ENCODE measurements at regions not wholly inside any gene's neighbourhood (a gene's known extent, or its start where the extent isn't known, plus 50 kb on each side); places are given as distances from the start of the nearest gene placed in this dataset.
"Not testable (repeated sequence)": the region's sequence is repeated elsewhere in the genome, so short reads cannot be mapped to it uniquely, and the experiment has no call there.

DNA sequence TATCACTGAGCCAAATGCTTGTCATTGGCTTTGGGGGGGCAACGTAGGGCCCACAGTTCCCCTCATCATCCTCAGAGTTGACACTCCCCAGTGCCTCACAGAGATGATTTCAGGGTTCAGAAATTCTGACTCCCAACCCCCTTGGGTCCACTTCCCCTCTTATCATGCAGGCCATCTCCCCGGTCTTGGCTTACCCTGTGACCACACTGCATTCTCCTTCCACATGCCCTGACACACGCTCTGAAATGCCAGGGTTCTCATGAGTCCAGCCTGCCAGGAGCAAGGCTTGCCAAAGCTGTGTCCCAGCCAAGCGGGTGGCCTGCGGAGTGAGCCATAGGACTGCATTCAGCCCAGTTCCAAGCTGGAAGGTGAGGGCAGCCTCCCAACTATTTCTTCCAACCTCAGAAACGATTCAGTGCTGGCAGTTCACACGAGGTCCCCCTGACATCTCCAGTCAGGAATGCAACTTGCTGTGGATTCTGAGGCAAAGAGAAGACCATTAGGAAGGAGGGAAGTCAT, 101.2 kb downstream of the SMIM20 start:
- H3K4me3 ChIP-seq (replicated peaks; ENCODE audit: insufficient read depth, low read length), result no peak overlapping the region
- no peak overlapping the region for H3K27ac ChIP-seq (replicated peaks)
- DNase-seq (ENCODE audit: low read depth in 1 of 2, low spot score in 1 of 2), result no peak
- no peaks in the 10 kb centered on the region for H3K27me3 ChIP-seq (ENCODE audit: insufficient read depth, poor library complexity, severe bottlenecking)
- TF ChIP-seq SPI1 (IDR thresholded peaks at IDR 0.05; ENCODE audit: borderline replicate concordance, low read depth) (no peak), GABPA (IDR thresholded peaks at IDR 0.05; ENCODE audit: low read depth) (no peak), POLR2AphosphoS5 (IDR thresholded peaks at IDR 0.05; ENCODE audit: low read depth) (no peak)
- TF ChIP-seq, protein P1, sequence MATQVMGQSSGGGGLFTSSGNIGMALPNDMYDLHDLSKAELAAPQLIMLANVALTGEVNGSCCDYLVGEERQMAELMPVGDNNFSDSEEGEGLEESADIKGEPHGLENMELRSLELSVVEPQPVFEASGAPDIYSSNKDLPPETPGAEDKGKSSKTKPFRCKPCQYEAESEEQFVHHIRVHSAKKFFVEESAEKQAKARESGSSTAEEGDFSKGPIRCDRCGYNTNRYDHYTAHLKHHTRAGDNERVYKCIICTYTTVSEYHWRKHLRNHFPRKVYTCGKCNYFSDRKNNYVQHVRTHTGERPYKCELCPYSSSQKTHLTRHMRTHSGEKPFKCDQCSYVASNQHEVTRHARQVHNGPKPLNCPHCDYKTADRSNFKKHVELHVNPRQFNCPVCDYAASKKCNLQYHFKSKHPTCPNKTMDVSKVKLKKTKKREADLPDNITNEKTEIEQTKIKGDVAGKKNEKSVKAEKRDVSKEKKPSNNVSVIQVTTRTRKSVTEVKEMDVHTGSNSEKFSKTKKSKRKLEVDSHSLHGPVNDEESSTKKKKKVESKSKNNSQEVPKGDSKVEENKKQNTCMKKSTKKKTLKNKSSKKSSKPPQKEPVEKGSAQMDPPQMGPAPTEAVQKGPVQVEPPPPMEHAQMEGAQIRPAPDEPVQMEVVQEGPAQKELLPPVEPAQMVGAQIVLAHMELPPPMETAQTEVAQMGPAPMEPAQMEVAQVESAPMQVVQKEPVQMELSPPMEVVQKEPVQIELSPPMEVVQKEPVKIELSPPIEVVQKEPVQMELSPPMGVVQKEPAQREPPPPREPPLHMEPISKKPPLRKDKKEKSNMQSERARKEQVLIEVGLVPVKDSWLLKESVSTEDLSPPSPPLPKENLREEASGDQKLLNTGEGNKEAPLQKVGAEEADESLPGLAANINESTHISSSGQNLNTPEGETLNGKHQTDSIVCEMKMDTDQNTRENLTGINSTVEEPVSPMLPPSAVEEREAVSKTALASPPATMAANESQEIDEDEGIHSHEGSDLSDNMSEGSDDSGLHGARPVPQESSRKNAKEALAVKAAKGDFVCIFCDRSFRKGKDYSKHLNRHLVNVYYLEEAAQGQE (IDR thresholded peaks at IDR 0.05; ENCODE audit: insufficient replicate concordance, low read depth), result no peak
- TF ChIP-seq, protein P2, sequence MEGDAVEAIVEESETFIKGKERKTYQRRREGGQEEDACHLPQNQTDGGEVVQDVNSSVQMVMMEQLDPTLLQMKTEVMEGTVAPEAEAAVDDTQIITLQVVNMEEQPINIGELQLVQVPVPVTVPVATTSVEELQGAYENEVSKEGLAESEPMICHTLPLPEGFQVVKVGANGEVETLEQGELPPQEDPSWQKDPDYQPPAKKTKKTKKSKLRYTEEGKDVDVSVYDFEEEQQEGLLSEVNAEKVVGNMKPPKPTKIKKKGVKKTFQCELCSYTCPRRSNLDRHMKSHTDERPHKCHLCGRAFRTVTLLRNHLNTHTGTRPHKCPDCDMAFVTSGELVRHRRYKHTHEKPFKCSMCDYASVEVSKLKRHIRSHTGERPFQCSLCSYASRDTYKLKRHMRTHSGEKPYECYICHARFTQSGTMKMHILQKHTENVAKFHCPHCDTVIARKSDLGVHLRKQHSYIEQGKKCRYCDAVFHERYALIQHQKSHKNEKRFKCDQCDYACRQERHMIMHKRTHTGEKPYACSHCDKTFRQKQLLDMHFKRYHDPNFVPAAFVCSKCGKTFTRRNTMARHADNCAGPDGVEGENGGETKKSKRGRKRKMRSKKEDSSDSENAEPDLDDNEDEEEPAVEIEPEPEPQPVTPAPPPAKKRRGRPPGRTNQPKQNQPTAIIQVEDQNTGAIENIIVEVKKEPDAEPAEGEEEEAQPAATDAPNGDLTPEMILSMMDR (IDR thresholded peaks at IDR 0.05; ENCODE audit: insufficient read depth, low read length), result no peak

DNA sequence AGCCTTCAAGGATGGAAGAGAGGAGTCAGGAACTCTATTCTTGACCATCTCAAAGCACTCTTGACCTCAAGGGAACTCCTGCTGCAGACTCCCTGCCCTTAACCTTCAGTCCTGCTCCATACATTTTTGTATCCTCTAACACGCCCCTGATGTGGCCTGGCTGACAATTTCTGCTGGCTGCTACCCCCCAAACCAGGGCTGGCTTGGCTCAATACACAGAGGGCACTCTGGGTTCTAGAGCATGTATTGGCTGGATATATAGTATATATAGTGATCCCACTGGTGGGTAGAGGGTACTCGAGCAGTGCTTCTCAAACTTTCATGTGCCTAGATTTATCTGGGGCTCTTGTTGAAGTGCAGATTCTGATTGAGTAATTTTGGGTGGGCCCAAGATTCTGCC, 101.9 kb downstream of the SMIM20 start:
- Histone ChIP-seq H3K4me3 (replicated peaks; ENCODE audit: insufficient read depth, low read length) (no peak overlapping the region), H3K27ac (replicated peaks) (no peak overlapping the region), H3K27me3 (ENCODE audit: insufficient read depth, poor library complexity, severe bottlenecking) (no peaks in the 10 kb centered on the region)
- no peak for DNase-seq (ENCODE audit: low read depth in 1 of 2, low spot score in 1 of 2)
- no peak for TF ChIP-seq SPI1 (IDR thresholded peaks at IDR 0.05; ENCODE audit: borderline replicate concordance, low read depth)
- TF ChIP-seq GABPA (IDR thresholded peaks at IDR 0.05; ENCODE audit: low read depth), result no peak
- TF ChIP-seq, protein P2 (IDR thresholded peaks at IDR 0.05; ENCODE audit: insufficient read depth, low read length), result no peak
- TF ChIP-seq, protein P1 (IDR thresholded peaks at IDR 0.05; ENCODE audit: insufficient replicate concordance, low read depth), result no peak
- TF ChIP-seq POLR2AphosphoS5 (IDR thresholded peaks at IDR 0.05; ENCODE audit: low read depth), result no peak

DNA sequence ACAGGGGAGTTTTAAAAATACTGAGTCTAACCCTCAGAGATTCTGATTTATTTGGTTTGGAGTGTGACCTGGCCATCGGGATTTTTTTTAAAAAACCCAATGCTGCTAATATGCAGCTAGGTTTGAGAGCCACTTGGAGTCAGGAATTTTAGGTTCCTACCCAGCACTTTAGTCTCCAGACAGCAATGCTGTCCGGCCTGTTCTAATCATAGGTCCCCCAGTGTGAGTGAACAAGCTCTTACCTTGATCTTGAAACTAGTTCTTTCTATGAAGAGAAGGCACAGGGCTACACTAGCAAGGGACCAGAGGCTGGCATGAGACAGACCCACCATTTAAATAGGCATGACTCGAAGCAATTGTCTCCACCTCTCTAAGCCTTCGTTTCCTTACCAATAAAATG, 103.5 kb downstream of the SMIM20 start:
- Histone ChIP-seq H3K27ac (replicated peaks) (no peak overlapping the region), H3K27me3 (ENCODE audit: insufficient read depth, poor library complexity, severe bottlenecking) (no peaks in the 10 kb centered on the region), H3K4me3 (replicated peaks; ENCODE audit: insufficient read depth, low read length) (no peak overlapping the region)
- DNase-seq (ENCODE audit: low read depth in 1 of 2, low spot score in 1 of 2), result no peak
- TF ChIP-seq SPI1 (IDR thresholded peaks at IDR 0.05; ENCODE audit: borderline replicate concordance, low read depth) (no peak), POLR2AphosphoS5 (IDR thresholded peaks at IDR 0.05; ENCODE audit: low read depth) (no peak)
- TF ChIP-seq, protein P2 (IDR thresholded peaks at IDR 0.05; ENCODE audit: insufficient read depth, low read length), result no peak
- TF ChIP-seq, protein P1 (IDR thresholded peaks at IDR 0.05; ENCODE audit: insufficient replicate concordance, low read depth), result no peak

DNA sequence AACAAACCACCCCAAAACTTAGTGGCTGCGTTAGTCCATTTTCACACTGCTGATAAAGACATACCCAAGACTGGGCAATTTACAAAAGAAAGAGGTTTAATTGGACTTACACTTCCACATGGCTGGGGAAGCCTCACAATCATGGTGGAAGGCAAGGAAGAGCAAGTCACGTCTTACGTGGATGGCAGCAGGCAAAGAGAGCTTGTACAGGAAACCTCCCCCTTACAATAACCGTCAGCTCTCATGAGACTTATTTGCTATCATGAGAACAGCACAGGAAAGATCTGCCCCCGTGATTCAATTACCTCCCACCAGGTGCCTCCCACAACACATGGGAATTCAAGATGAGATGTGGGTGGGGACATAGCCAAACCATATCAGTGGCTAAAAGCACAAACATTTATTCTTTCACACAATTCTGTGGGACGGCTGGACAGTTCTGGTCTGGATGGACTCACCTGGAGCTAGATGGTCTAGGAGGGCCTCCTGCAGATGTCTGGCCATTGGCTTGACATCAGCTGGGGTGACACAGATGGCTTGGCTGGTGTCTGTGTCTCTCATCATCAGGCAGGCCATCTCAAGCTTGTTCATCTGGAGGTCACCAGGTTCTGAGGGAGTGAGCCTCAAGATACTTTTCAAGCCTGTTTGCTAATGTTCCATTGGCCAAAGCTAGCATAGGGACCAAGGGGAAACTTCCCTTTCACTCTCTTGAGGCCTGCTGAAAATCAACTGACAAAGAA, 104.1 kb downstream of the SMIM20 start:
- DNase-seq (ENCODE audit: low read depth in 1 of 2, low spot score in 1 of 2); H3K27ac ChIP-seq (replicated peaks); H3K4me3 ChIP-seq (replicated peaks; ENCODE audit: insufficient read depth, low read length); H3K27me3 ChIP-seq (ENCODE audit: insufficient read depth, poor library complexity, severe bottlenecking): not testable (repeated sequence)

Measured in HL-60 (cell line).